DOHH2 (cell line): ENCODE measurements at regions not wholly inside any gene's neighbourhood (a gene's known extent, or its start where the extent isn't known, plus 50 kb on each side); places are given as distances from the start of the nearest gene placed in this dataset.

Experiments
- CTCF ChIP-seq: fragments of 200-600 bp; sonication (generic); IDR thresholded peaks from one replicate; pipeline ENCODE4 v1.5.1; 2014; ENCODE audit warnings: antibody characterized with exemption, mild to moderate bottlenecking, low read depth, low read length; ENCODE audit not compliant: poor library complexity, severe bottlenecking
- EZH2phosphoT487 ChIP-seq: fragments of 200-600 bp; sonication (generic); IDR thresholded peaks from 2 replicates; pipeline ENCODE4 v1.6.1; 2017; ENCODE audit warnings: borderline replicate concordance, mild to moderate bottlenecking, antibody characterized with exemption, low read length, moderate library complexity, mixed read lengths

GRCh38 chr3:59438492-59438891 lies 388.7 kb upstream of the CFAP20DC start:
- TF ChIP-seq CTCF (no peak), EZH2phosphoT487 (no peak)
